HTERT RPE-1 (cell line): ENCODE measurements at regions not wholly inside any gene's neighbourhood (a gene's known extent, or its start where the extent isn't known, plus 50 kb on each side); places are given as distances from the start of the nearest gene placed in this dataset.

Experiments used
- in situ Hi-C: fragments of 300-500 bp; cut with MboI; formaldehyde crosslinking; loops from 4 replicates; pipeline ENCODE4 v1.14.3; 2020; ENCODE audit warnings: low sequenced_read_pairs

DNA sequence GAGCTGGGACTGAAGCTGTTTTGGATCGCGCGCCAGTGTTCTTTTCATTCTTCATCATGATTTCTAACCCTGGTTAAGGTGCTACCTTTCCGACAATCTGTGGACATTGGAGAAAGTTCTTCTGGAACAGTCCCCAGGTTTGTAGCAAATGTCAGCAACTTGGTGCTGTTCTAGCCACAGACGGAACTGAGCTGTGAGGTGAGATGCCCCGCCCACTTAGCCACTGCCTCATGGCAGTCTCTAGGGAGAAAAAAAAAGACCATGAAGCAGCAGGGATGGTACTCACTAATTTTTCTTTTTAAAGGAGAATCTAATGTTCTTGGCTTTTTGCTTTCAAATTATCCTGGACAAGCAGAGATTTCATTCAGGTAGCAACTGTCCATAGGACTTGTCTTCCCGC is 72.1 kb upstream of the STK32A start:
- in situ Hi-C loops, result no loop called here

DNA sequence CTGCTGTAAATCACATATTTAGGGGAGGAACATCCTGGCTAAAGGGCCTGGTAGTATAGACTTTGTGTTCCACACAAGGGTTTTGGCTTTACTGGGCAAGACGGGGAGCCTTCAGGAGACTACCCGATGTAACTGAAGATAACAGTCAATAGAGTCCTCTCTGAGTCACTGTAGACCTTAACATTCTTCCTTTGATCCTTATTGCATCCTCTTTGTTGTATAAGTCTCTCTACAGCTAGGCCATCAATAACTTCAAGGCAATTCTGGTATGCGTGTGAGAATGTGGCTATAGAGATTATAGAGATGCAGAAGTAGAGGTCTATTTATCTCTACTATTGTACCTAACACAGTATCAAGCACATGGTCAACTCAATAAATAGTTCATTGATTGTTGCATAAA is 67.3 kb upstream of the STK32A start:
- in situ Hi-C loops, result no loop called here

DNA sequence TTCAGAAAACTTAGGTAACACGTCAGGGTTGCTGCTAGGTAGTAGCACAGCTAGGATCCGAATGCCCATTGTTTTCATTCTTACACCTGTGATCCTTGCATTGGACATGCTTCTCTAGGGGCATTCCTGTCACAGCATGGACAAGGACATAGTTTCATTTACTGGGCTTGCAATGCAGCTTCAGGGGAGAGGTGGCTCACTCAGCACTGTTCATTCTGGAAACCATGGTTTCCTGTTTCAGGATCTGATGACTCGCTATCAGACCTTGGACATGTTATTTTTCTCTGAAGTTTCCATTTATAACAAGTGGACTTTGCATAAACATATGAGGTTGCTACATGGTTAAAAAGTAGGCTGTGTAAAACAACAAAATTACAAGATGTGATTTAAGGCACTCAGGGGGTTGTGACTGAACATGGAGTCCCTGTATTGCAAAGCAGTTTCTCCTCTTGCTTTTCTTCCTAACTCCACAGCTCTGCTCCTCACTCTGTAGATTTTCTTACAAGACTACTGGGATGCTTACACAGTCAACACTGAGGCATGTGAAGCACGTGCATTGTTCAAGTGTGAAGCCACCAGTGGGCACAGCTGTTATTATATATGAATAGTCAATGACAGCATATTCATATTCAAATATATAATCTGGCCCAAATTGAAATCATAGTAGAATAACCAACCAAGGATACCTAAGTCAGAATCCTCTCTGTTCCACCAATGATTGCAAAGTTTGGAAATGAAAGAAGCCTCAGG is 66.1 kb upstream of the STK32A start:
- in situ Hi-C loops, result no loop called here

DNA sequence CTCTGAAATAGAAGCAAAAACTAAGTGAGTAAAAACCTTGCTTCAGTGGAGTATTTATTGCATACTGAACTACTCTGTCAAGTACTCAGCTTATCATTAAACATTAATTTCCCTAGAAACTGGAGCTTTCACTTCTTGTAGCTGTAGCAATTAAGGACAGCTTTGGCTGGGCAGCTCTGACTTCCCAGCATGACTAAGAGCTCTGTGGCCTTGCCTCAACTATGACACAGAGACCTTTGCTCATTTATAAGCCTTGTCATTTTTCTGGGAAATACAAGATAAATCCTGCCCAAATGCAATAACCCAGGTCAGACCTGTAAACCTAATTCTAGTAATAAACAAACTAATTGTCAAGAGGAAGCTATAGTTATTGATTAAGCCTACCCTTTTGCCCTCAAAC is 65.4 kb upstream of the STK32A start:
- in situ Hi-C loops, result no loop called here

DNA sequence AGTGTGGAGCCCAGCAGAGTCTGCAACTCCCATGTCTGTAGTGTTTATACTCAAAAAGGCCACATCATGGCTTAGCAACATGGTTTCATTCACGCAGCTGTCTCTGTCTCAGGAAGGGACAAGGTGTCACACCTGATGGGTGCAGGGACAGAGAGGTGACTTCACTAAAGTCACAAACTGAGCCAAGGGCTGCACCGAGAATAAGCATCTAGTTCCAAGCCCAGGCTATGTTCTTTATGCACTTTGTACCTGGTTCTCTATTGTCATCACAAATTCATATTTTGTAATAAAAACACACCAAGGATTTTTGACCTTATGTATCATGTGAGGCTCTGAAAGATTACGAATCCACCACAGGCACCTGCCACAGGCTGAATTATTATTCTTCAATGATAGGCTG is 64.9 kb upstream of the STK32A start:
- in situ Hi-C loops, result no loop called here

DNA sequence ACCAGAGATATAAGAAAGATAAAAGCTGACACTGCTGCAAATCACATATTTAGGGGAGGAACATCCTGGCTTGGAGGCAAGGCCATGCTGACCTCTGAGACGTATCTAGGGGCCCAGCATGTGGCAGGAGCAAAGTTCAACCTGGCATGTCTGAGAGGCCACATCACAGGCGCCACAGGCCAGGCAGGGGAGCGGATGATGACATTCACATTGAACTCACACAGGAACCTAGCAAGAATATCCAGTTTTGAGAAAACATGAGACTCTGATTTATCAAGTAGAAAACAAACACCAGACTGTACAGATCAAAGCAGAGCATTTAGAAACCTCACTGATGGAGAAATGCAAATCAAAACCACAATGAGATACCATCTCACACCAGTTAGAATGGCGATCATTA is 64.2 kb upstream of the STK32A start:
- in situ Hi-C loops, result no loop called here

DNA sequence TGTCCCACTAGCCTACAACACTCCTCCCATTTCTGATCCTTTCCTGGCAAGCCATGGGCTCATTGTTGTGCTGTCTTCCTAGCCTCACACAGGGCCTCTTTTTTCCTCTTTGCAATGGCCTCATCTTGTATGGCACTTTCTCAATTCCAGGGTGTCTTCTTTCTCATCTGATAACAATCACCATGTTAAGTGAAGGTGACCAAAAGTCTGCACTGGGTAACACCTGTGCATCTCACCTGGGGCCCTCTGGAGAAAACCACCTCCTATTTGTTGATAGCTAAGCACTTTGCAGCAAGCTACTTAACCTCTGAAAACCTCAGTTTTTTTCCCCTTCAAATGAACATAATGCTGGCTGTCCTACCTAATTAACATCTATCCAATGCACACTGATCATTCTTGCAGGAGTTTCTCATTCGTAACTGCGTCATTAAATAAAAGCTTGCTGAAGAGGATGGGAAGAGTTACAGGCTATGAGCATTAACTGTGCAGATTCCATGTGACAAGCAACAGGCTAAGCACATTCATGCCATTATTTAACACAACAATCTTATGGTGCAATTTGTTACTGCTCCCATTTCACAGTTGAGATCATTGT is 60.1 kb upstream of the STK32A start:
- in situ Hi-C loops, result no loop called here

DNA sequence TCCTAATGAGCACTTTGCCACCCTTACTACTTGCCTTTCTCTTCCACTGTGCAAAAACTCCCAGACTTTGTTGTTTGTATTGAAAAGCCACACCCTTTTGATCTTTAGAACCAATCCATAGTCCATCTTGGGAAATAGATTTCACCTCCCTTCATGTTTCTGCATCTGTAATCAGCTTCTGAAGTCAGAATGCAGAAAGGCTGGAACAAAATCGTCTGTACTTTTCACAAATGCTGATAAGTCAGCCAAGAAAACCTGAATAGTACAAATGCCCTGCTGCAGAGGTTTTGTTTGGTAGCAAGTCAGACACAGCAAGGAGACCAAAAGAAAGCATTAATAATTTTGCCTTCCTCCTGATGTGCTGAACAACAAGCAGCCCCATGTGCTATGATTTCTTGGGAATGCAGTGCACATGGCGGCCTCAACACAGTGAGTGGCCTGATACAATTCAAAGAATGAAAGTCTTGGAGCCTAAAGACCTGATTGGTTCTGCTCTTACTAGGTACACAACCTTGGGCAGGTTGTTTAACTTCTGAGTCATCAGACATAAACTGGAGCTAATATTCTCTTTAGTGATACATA is 59.2 kb upstream of the STK32A start:
- in situ Hi-C loops, result no loop called here

DNA sequence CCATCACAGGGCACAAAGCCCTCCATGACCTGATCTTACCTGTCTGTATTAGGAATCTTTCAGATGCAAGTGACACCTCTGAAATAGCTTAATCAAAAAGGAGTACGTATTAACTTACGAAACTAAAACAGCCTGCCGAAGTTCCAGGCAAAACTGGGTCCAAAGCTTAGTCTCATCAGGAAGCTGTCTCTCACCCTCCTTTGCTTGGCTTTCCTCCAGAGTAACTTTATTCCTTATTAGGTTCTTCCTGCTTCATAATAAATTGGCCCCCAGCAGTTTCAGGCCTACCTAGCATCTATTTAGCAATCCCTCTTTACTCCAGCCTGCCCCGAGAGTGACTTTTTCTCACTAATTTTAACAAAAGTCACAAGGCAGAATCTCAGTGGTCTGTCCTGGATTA is 58.4 kb upstream of the STK32A start:
- in situ Hi-C loops, result no loop called here

DNA sequence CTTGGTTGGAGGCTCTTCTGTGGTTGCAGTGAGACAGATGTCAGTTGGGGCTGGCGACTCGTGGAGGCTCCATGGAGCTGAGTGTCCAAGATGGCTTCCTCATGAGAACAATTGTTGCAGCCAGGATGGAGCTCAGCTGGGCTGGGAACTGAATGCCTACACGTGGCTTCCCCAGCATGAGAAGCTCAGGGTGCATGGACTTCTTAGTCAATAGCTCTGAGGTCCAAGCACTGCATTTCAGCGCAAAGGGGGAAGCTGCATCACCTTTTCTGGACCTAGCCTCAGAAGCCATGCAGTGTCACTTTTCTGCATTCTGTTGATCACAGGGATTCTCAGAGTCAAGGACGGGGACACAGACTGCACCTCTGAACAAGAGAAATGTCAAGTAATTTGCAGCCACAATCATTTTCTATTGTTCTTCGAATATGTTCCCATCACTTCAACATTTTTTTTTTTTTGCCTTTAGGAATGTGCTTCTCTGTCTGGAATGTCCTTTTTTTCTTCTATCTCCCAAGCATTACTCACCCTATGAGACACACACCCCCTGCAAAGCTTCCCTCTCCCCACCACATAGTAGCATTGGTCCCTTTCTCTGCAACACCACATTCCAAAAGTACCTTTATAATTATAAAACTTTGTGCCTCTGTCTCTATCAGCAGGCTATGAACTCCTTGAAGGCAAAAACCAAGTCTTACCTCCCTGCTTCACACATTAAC is 57.5 kb upstream of the STK32A start:
- in situ Hi-C loops, result no loop called here

DNA sequence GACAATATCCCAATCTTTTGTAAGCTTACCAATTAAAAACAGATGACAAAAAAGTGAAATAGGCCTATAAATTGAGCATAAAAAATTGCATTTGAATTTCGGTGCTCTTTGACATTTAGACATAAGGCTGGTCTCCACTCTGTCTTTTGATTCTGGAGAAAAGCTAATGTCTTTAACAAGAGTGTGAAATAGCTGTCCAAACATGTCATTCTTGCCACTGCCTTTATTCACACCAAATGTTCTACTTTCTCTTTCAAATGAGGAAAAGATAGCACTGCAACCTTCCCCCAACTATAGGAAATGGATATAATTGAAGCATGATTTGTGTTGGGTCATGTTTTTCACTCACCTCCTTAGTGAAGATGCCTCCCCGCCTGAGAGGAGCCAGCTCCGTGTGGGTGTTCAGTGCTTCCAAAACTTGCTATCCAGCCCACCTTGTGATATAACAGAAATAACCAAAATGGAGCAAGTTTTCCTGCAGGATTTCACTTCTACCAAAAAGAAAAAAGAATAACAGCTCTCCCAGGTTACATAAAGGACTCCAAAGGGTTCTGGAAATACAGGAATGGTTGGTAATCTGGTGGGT is 55.2 kb upstream of the STK32A start:
- in situ Hi-C loops, result no loop called here

DNA sequence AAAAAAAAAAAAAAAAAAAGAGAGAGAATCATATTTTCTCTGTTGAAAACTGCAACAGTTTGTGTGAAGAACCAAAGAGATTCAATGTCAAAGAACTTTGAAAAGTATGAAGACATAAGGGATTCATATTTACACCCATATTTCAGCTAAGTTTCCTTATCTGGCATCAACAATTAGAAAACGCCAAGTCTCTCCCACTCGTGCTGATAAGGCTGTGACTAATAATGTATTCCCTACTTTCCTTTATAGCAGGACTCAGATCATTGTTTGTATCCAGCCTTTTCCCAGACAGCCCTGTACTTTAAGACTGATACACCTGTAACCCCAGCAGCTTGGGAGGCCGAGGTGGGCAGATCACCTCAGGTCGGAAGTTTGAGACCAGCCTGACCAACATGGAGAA is 54.1 kb upstream of the STK32A start:
- in situ Hi-C loops, result no loop called here
